Progenitor cell of endocrine pancreas (in vitro differentiated cells): ENCODE measurements at regions not wholly inside any gene's neighbourhood (a gene's known extent, or its start where the extent isn't known, plus 50 kb on each side); places are given as distances from the start of the nearest gene placed in this dataset.
"Not testable (repeated sequence)": the region's sequence is repeated elsewhere in the genome, so short reads cannot be mapped to it uniquely, and the experiment has no call there.

Source experiments
- DNase-seq: peaks from one replicate; pipeline ENCODE4 v3.0.0; 2021; ENCODE audit warnings: low spot score; ENCODE audit not compliant: unreplicated experiment
- H3K27ac Mint-ChIP-seq: 2 replicates; pipeline ENCODE4 v1.8.0; 2021; ENCODE audit warnings: mild to moderate bottlenecking, moderate library complexity, mixed read lengths
- H3K27me3 Mint-ChIP-seq: 2 replicates; pipeline ENCODE4 v1.8.0; 2021; ENCODE audit warnings: mixed read lengths
- H3K36me3 Mint-ChIP-seq: 2 replicates; pipeline ENCODE4 v1.8.0; 2022; ENCODE audit warnings: mixed read lengths; ENCODE audit not compliant: insufficient read depth
- H3K4me1 Mint-ChIP-seq: 2 replicates; pipeline ENCODE4 v1.8.0; 2021; ENCODE audit warnings: low read depth, mixed read lengths
- H3K4me3 Mint-ChIP-seq: 2 replicates; pipeline ENCODE4 v1.8.0; 2021; ENCODE audit warnings: low read depth, mild to moderate bottlenecking, moderate library complexity, mixed read lengths
- H3K9me3 Mint-ChIP-seq: 2 replicates; pipeline ENCODE4 v1.8.0; 2021; ENCODE audit warnings: low read depth, mixed read lengths
- CTCF ChIP-seq: fragments of 200-600 bp; sonication (generic); IDR thresholded peaks from one replicate; pipeline ENCODE4 v1.5.0; 2021; ENCODE audit warnings: antibody characterized with exemption, mild to moderate bottlenecking; ENCODE audit not compliant: unreplicated experiment

- Mint-ChIP-seq H3K36me3 (no peaks in the 10 kb centered on the region), H3K4me3 (no peak overlapping the region), H3K27ac (no peak overlapping the region), H3K9me3 (peaks cover 12% of the 10 kb centered on the region), H3K27me3 (no peaks in the 10 kb centered on the region), H3K4me1 (no peaks in the 10 kb centered on the region)
- TF ChIP-seq CTCF: no peak
- no peak for DNase-seq
Measured at GRCh38 chr13:90592943-90593342, 754.5 kb upstream of the MIR17HG start.

GRCh38 chr13:90594681-90595080 is 752.8 kb upstream of the MIR17HG start:
- TF ChIP-seq CTCF: no peak
- H3K4me1 Mint-ChIP-seq: no peaks in the 10 kb centered on the region
- DNase-seq: no peak
- no peaks in the 10 kb centered on the region for H3K27me3 Mint-ChIP-seq
- no peak overlapping the region for H3K4me3 Mint-ChIP-seq
- H3K9me3 Mint-ChIP-seq: peaks cover 12% of the 10 kb centered on the region
- H3K27ac Mint-ChIP-seq: no peak overlapping the region
- no peaks in the 10 kb centered on the region for H3K36me3 Mint-ChIP-seq

GRCh38 chr13:90605664-90606063 is 741.8 kb upstream of the MIR17HG start:
- Mint-ChIP-seq H3K27me3 (no peaks in the 10 kb centered on the region), H3K4me3 (no peak overlapping the region), H3K4me1 (no peaks in the 10 kb centered on the region), H3K9me3 (no peaks in the 10 kb centered on the region), H3K27ac (no peak overlapping the region), H3K36me3 (no peaks in the 10 kb centered on the region)
- no peak for DNase-seq
- TF ChIP-seq CTCF: no peak

- H3K27ac Mint-ChIP-seq, H3K4me1 Mint-ChIP-seq, H3K4me3 Mint-ChIP-seq, H3K9me3 Mint-ChIP-seq, H3K27me3 Mint-ChIP-seq, DNase-seq, H3K36me3 Mint-ChIP-seq: not testable (repeated sequence)
Measured at GRCh38 chr13:90606921-90607320, 740.6 kb upstream of the MIR17HG start.

GRCh38 chr13:90612391-90612790 is 735.1 kb upstream of the MIR17HG start:
- no peaks in the 10 kb centered on the region for H3K4me1 Mint-ChIP-seq

More at GRCh38 chr13:90612391-90612790, 735.1 kb upstream of the MIR17HG start:
- no peaks in the 10 kb centered on the region for H3K36me3 Mint-ChIP-seq
- no peak overlapping the region for H3K27ac Mint-ChIP-seq
- no peak overlapping the region for H3K4me3 Mint-ChIP-seq
- DNase-seq: no peak
- H3K27me3 Mint-ChIP-seq: no peaks in the 10 kb centered on the region
- H3K9me3 Mint-ChIP-seq: no peaks in the 10 kb centered on the region
- TF ChIP-seq CTCF: no peak
